NCI-H2029 treated with DMSO at 0.1 percent for 48 hours (cell line): ENCODE measurements at regions not wholly inside any gene's neighbourhood (a gene's known extent, or its start where the extent isn't known, plus 50 kb on each side); places are given as distances from the start of the nearest gene placed in this dataset.
"Not testable (repeated sequence)": the region's sequence is repeated elsewhere in the genome, so short reads cannot be mapped to it uniquely, and the experiment has no call there.

ENCODE experiments used
- DNase-seq: peaks from one replicate; lab custom pipeline; 2025; lab: John Stamatoyannopoulos, UW

DNA sequence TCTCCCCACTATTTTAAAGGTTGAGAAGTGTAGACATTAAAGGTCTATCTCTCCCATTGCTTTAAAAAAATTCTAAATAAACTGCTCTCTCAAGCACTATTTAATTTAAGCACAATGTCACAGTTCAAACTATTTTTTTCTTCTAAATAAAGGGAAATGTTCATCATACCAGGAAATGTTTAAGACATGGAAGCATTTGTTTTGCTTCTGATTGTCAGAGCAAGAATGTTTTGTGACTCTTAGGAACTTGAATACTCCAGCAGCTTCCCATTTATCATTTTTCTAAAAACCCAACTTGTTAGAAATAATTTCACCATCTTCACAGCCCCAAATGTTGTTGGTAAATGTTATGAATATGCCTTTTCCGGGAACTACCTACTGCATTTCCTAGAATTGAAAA lies 121.8 kb upstream of the NTF3 start:
- DNase-seq: no peak

GRCh38 chr12:5317556-5317955 lies 114.4 kb upstream of the NTF3 start:
- DNase-seq: no peak

DNA sequence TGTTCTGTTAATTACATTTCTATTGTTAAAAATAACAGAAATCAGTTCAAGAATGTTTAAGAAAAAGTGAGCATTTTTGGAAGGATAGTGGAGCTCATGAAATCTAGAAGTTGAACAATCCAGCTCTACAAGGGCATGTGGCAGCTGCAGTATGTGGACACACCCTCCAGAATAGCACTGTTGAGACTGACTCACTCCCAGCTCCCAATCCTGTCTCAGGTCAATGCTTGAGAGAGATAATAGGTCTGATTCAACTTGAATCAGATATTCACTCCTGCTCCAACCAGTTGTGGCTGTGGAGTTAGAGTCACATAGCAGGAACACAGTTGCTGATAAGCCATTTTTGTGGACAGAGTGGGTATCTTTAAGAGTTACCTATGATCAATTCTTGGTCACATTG lies 113.0 kb upstream of the NTF3 start:
- no peak for DNase-seq

GRCh38 chr12:5328669-5329517 lies 103.0 kb upstream of the NTF3 start:
- no peak for DNase-seq

GRCh38 chr12:5332551-5332950 lies 99.4 kb upstream of the NTF3 start:
- no peak for DNase-seq

GRCh38 chr12:5333096-5333495 lies 98.8 kb upstream of the NTF3 start:
- DNase-seq: no peak

GRCh38 chr12:5335069-5335468 lies 96.8 kb upstream of the NTF3 start:
- no peak for DNase-seq

DNA sequence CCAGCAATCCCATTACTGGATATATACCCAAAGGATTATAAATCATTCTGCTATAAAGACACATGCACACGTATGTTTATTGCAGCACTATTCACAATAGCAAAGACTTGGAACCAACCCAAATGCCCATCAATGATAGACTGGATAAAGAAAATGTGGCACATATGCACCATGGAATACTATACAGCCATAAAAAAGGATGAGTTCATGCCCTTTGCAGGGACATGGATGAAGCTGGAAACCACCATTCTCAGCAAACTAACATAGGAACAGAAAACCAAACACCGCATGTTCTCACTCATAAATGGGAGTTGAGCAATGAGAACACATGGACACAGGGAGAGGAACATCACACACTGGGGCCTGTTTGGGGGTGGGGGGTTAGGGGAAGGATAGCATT lies 90.8 kb upstream of the NTF3 start:
- not testable (repeated sequence) for DNase-seq

DNA sequence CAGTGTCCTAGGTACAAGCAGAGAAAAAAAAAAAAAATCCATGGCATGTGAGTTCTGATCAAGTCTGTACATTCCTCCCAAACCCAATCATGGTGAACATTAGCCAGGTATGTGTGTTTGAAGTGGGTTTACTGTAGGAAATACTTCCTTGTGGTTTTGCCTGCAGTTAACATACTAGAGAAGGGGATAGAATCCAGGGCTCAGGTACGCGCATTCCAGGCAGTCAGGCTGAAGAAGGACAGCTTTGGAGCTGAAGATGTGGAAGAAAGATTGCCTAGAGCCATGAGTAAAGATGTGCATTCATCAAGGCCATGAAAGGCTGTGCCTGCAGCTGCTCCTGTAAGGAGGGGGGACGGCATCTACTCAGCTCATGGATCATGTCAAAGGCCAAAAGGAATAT lies 88.2 kb upstream of the NTF3 start:
- no peak for DNase-seq

DNA sequence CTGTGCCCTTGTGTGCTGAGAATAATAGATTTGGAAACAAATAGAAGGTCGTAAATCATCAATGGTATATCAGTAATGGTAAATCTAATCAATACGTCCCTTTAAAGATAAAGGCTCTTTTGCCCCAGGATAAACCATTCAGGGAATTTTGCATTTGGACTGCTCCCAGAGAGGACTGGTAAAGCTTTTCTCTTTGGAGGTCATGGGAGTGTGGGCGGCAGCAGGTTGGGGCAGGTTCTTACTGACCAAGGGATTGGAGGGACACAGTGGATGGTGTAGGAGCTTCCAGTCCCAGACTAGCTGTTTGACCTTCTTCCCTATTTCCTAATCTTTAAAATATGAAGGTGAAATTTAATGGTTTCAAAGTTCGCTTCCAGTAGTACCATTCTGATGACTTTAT lies 87.8 kb upstream of the NTF3 start:
- no peak for DNase-seq

DNA sequence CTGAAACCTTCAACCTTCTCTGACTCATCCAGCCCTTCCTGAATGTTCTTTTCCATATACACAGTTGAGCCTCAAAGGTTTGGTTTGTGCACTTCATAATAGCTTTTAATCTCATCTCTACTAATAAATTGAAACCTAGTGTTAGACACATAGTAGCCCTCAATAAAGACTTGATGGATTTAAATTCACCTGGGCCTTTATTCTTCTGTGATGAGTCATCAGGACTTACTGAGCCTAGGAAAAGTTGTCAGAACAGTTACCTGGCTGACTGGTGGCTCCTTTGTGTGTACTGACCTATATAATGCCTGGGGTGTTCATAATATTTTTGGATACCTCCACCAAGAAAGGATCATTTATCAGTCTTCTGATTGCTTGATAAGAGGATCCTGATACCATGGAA lies 86.4 kb upstream of the NTF3 start:
- DNase-seq: no peak

DNA sequence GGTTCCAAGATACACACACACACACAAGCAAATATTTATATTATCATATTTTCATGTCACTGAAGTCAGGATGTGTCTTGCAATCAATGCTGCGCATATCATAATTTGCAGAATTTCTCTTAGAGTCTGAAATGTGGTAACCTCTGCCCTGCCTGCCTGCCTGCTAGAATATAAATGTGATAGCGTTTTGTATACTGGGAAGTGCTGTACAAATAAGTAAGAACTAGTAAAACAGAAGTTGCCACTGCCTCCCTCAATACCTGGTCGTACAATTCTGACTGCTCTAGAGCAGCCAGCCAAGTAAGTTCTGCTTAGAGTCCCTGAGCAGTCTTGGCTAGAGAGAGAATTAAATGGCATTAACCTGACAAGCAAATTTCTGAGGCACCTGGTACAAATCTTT lies 83.9 kb upstream of the NTF3 start:
- no peak for DNase-seq

GRCh38 chr12:5348491-5348890 lies 83.4 kb upstream of the NTF3 start:
- DNase-seq: no peak

- no peak for DNase-seq
These were observed 67.7 kb upstream of the NTF3 start for GRCh38 chr12:5364036-5364770.

- no peak for DNase-seq
These were observed 62.6 kb upstream of the NTF3 start for GRCh38 chr12:5369298-5369697.

DNA sequence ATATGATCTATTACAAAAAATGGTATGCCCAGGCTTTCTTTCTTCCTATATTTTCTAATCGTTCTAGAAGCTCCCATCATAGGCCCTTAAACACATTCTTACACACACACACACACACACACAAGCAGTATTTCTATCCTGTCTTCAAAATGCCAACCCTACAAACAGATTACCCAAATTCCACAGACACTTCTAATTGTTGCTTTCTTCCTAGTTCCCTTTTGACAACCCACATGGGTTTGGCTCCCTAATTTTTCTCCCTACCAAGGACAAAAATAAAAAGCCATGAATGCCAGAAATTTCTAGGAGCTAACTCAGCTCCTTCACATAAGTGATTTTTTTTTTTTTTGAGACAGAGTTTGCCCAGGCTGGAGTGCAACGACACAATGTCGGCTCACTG lies 60.3 kb upstream of the NTF3 start:
- DNase-seq: no peak

- DNase-seq: no peak
These were observed 57.2 kb upstream of the NTF3 start for GRCh38 chr12:5374713-5375112.

GRCh38 chr12:5375547-5376295 lies 56.2 kb upstream of the NTF3 start:
- no peak for DNase-seq

DNA sequence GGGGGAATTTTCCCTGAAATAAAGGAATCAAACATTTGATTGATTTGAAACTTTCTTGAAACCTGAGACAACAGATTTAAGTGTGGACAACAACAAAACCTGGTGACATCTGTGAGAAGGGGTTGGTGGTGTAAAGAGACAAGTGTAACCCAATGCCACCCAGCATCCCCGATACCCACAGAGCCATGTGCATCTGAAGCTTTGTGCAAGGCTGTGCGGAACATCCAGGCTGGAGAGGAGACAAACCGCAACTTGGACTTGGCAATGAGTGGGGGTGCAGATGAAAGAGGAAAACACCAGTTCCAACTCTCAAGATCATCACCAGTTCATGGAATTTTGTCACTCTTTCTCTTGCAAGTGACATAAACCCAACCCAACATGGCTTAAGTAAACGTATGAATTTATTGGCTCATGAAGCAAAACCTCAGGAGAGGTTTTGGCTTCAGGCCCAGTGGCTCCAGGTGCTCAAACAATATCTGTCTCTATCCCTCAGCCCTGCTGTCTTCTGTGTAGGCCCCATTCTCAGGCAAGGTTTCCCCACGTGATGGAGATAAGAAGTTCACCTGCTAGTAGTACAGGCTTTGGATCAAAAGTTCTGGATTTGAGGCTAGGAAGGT lies 55.2 kb upstream of the NTF3 start:
- peak; percentile 95 for DNase-seq

- peak; percentile 74 for DNase-seq
These were observed 53.8 kb upstream of the NTF3 start for GRCh38 chr12:5377997-5378592.

DNA sequence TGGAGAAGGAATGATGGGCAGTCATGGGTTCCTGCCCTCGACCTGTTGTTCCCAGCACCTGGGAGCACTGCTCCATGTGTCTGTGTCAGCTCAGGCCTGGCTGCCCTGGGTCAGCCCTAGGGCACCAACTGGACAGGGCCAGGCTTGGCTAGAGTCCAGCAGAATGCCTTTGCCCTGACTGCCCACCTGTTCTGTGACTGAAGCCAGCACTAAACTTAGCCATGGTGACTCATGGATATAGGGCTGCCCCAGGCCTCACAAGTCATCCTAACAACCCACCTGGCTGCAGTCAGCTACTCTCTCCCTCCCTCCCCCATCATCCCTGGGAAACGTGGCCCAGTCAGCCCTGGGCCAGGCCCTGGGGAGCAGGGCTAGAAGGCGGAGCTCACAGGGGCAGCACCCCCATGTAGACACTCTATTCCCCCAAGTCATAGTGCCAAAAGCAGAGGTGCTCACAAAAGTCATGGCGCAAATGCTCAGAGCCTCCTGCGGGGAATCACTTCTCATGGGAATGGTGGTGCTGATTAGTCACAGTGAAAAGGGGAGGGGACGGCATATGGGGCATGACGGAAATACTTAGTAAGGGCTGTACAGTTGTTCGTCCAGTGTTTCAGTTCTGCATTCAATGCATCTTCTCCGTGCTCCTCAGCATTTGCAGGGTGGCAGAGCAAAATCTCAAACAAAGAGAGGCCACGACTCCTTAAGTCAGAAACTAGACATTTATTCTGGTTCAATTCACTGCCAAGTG lies 52.0 kb upstream of the NTF3 start:
- DNase-seq: no peak
